Neutrophil (primary cell): ENCODE measurements at regions not wholly inside any gene's neighbourhood (a gene's known extent, or its start where the extent isn't known, plus 50 kb on each side); places are given as distances from the start of the nearest gene placed in this dataset.

Experiments
- H3K27ac ChIP-seq: fragments of 200-600 bp; sonication (generic); 2 replicates; pipeline ENCODE4 v1.5.1; 2016; ENCODE audit warnings: mild to moderate bottlenecking, moderate library complexity
- H3K27me3 ChIP-seq: fragments of 200-600 bp; sonication (generic); 2 replicates; pipeline ENCODE4 v1.6.0; 2016; ENCODE audit warnings: mild to moderate bottlenecking
- H3K36me3 ChIP-seq: fragments of 200-600 bp; sonication (generic); 2 replicates; pipeline ENCODE4 v1.5.1; 2017
- H3K4me1 ChIP-seq, 2 experiments: fragments of 200-600 bp in 1 of 2; sonication (generic) in 1 of 2; 1 replicate in 1 of 2; 2 replicates in 1 of 2; pipeline versions ENCODE4 v1.5.1 to v1.6.1; 2013 to 2016; ENCODE audit warnings: low read depth in 1 of 2, low read length in 1 of 2, mild to moderate bottlenecking in 1 of 2, moderate library complexity in 1 of 2; ENCODE audit not compliant: control insufficient read depth in 1 of 2, insufficient read depth in 1 of 2
- H3K4me3 ChIP-seq, 2 experiments: fragments of 200-600 bp in 1 of 2; sonication (generic) in 1 of 2; 1 replicate in 1 of 2; 2 replicates in 1 of 2; pipeline ENCODE4 v1.5.1; 2013 to 2016; ENCODE audit warnings: low read depth in 1 of 2, low read length in 1 of 2, mild to moderate bottlenecking in 1 of 2, moderate library complexity in 1 of 2
- H3K9me3 ChIP-seq: fragments of 200-600 bp; sonication (generic); 2 replicates; pipeline ENCODE4 v1.5.1; 2016
- TF ChIP-seq, protein P1 (sequence below): fragments of 200-600 bp; sonication (generic); IDR thresholded peaks from 2 replicates; pipeline ENCODE4 v1.5.1; 2016; ENCODE audit warnings: antibody characterized with exemption

DNA sequence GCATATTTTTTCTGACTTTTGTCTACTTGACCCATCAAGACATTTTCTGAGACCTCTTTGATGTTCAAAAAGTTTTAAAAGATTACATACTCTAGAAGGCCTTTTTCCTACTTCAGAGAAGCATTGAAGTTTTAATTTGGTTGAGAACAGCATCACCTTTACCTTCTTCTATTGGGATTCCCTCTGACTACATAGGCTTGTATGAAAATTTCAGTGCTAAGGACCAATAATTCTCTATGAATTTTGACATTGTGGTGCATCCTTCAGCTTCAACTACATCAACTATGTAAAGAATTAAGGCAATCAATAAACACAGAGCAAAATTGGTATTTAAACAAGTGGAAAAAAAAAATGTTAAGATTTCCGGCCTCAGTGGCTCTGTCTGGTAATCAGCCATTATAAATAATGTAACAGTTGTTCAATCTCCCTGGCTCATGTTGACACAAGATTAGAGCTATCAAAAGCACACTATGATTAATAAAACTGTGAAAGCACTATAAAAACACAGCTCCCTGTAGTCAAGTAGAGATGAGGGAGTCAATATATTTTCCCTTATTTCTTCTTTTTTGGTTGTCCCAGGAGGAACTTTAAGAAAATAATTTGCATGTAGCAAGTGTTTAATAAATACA lies 627.0 kb upstream of the SYT4 start:
- TF ChIP-seq, protein P1, sequence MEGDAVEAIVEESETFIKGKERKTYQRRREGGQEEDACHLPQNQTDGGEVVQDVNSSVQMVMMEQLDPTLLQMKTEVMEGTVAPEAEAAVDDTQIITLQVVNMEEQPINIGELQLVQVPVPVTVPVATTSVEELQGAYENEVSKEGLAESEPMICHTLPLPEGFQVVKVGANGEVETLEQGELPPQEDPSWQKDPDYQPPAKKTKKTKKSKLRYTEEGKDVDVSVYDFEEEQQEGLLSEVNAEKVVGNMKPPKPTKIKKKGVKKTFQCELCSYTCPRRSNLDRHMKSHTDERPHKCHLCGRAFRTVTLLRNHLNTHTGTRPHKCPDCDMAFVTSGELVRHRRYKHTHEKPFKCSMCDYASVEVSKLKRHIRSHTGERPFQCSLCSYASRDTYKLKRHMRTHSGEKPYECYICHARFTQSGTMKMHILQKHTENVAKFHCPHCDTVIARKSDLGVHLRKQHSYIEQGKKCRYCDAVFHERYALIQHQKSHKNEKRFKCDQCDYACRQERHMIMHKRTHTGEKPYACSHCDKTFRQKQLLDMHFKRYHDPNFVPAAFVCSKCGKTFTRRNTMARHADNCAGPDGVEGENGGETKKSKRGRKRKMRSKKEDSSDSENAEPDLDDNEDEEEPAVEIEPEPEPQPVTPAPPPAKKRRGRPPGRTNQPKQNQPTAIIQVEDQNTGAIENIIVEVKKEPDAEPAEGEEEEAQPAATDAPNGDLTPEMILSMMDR, result no peak

GRCh38 chr18:43914018-43914417 lies 636.7 kb upstream of the SYT4 start:
- no peak overlapping the region for H3K4me3 ChIP-seq
- TF ChIP-seq, protein P1, result no peak
- no peaks in the 10 kb centered on the region for H3K4me1 ChIP-seq

More for the DNA sequence above, 627.0 kb upstream of the SYT4 start:
- Histone ChIP-seq H3K27ac (no peak overlapping the region), H3K9me3 (no peaks in the 10 kb centered on the region), H3K36me3 (no peaks in the 10 kb centered on the region), H3K27me3 (no peaks in the 10 kb centered on the region), H3K4me3 (no peak overlapping the region), H3K4me1 (no peaks in the 10 kb centered on the region)

DNA sequence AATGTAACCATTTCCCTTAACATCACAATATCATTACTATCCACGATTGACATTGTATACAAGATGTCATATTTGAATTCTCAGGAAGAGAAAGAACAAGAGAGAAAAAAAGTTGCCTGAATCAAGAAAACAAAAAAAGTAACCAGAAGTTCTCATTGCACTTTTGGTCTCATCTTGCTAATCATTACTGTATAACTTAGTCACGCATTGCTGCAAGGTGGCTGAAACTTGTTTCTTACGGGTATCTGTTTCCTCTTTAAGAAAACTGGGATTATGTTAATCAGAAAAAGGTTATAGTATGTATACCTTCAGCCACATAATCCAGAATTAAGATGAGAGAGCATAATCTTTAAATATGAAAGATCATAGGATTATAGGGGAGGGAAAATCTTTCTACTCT lies 639.7 kb upstream of the SYT4 start:
- H3K9me3 ChIP-seq, result no peaks in the 10 kb centered on the region
- H3K36me3 ChIP-seq, result no peaks in the 10 kb centered on the region
- no peak overlapping the region for H3K4me3 ChIP-seq
- TF ChIP-seq, protein P1, result no peak
- no peaks in the 10 kb centered on the region for H3K4me1 ChIP-seq
- H3K27me3 ChIP-seq, result no peaks in the 10 kb centered on the region
- H3K27ac ChIP-seq, result no peak overlapping the region

More at GRCh38 chr18:43914018-43914417, 636.7 kb upstream of the SYT4 start:
- no peaks in the 10 kb centered on the region for H3K36me3 ChIP-seq
- no peaks in the 10 kb centered on the region for H3K9me3 ChIP-seq
- H3K27ac ChIP-seq, result no peak overlapping the region
- H3K27me3 ChIP-seq, result no peaks in the 10 kb centered on the region

GRCh38 chr18:43917520-43917919 lies 640.2 kb upstream of the SYT4 start:
- no peak overlapping the region for H3K4me3 ChIP-seq
- no peaks in the 10 kb centered on the region for H3K9me3 ChIP-seq
- H3K27me3 ChIP-seq, result no peaks in the 10 kb centered on the region

DNA sequence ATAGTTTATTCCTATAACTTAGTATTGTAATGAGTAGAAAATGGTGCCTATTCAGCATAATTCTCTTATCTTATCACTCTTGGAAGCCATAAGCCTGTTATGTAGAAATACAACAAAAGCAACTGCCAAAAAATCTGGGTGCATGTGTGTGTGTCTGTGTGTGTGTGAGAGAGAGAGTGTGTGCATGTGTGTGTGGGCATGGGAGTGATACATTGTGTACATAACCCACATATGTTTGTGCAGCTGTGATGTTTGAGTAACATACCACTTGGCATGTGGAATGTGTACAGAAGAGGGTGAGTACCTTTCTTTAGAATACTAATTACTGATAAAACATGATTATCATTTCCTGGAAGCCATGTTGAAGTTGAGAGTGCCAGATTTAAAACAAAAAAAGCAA lies 642.3 kb upstream of the SYT4 start:
- Histone ChIP-seq H3K36me3 (no peaks in the 10 kb centered on the region), H3K4me1 (no peaks in the 10 kb centered on the region), H3K9me3 (no peaks in the 10 kb centered on the region), H3K27me3 (no peaks in the 10 kb centered on the region), H3K27ac (no peak overlapping the region), H3K4me3 (no peak overlapping the region)
- TF ChIP-seq, protein P1, result no peak

More at GRCh38 chr18:43917520-43917919, 640.2 kb upstream of the SYT4 start:
- TF ChIP-seq, protein P1, result no peak
- Histone ChIP-seq H3K36me3 (no peaks in the 10 kb centered on the region), H3K4me1 (no peaks in the 10 kb centered on the region), H3K27ac (no peak overlapping the region)
